ENCODE measurements at regions not wholly inside any gene's neighbourhood (a gene's known extent, or its start where the extent isn't known, plus 50 kb on each side); places are given as distances from the start of the nearest gene placed in this dataset.

DNA sequence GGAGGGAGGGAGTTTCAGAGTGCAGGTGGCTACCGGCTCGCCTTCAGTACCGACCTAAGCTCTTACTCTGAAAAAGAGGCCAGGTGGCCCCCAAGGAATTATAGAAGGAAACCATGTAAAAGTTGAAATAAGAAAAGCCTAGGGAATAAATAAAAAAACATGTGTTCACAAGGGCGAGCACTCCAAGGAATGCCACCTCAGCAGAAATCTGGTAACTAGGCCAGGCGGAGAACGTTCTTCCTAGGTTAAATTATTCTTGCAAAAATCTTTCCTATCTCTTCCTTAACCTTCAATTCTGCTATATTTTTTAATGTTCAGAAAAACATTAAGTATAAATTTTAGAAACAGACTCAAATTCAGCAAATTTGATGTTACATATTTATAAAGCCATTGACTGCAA lies 1260.3 kb upstream of the SLC10A2 start:
- TF ChIP-seq POLR2AphosphoS5 (IDR thresholded peaks at IDR 0.05; ENCODE audit: low read depth, low read length): no peak
- no peak for TF ChIP-seq POLR2A (IDR thresholded peaks at IDR 0.05; ENCODE audit: low read depth, low read length)
- no peak for TF ChIP-seq TAF1 (IDR thresholded peaks at IDR 0.05; ENCODE audit: low read depth, low read length)

Measured in GM12891 (cell line).